GM19023 (cell line): ENCODE measurements at regions not wholly inside any gene's neighbourhood (a gene's known extent, or its start where the extent isn't known, plus 50 kb on each side); places are given as distances from the start of the nearest gene placed in this dataset.

Experiments
- ATAC-seq: cut with Tn5 transposase; IDR thresholded peaks from one replicate; pipeline ENCODE4 v1.9.1; 2021; ENCODE audit warnings: mild to moderate bottlenecking, moderate library complexity; ENCODE audit not compliant: unreplicated experiment

DNA sequence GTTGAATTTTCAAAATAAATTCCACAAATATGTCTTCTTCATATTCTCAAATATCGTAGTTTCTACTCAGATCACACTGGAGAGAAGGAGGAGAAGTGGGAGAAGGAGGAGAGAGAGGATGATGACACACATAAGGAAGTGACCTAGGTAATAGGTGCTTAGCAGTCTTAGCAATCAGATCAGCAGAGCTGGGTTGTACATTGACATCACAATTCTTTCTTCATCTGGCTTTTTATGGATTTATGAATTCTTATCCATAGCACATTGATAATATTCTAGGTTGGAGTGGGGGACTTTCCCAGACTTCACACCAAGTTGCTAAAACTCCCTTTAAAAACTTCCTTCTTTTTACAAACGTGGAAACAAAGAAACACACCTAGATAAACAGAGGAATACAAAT, 86.9 kb downstream of the FGF9 start:
- ATAC-seq = no peak

DNA sequence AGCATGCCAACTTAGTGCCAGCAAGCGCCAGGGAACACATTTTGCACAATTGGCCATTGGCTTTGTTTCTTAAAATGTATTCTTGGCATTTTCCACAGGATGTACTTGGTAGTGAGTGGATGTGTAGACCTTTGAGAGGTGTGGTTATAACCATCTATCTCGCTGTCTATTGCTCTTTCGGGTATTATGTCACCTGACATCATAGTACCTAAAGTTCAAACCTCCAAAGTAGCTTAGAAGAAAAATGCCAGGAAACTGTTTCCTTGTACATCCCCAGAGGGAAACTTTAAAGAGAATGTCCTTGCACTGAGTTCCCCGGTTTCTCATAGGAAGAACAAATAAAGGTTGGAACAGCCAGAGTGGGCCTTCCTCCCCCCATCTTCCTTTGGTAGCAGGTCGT, 87.6 kb downstream of the FGF9 start:
- ATAC-seq = no peak

DNA sequence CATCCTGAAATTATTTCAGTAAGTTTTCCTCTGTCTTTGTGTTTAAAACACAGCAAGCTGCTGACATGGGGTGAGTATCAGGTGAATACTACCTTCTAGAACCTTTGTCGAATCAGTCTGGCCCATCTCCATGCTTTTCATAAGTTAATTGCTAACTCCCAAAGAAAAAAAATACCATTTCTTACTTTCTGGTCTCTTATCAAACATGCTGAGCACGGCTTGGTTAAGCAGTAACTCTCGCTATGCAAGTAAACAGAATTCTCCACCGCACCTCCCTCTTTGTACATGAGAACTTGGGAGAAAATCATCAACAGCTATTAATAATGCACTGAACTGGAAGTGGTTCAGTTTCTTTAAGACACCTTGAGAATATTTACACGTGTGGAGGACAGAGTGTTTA, 88.6 kb downstream of the FGF9 start:
- ATAC-seq = no peak

DNA sequence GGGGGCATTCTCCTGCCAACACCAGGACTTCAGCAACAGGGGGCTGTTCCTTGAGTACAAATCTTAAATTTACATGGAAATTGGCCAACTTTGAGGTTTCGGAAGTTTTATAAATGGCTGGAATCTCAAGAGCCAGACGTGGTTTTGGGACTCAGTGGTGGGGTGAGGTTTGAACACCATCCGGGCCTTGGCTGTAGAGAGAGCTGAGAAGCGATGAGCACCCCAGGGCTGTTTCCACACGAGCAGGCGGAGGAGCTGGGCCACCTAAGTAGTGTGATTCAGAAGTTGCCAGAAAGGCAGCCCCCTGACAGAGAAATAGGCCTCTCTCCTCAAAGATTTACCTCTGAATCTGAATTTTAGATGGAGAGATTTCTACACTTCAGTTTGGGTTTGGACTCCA, 89.0 kb downstream of the FGF9 start:
- ATAC-seq = no peak

DNA sequence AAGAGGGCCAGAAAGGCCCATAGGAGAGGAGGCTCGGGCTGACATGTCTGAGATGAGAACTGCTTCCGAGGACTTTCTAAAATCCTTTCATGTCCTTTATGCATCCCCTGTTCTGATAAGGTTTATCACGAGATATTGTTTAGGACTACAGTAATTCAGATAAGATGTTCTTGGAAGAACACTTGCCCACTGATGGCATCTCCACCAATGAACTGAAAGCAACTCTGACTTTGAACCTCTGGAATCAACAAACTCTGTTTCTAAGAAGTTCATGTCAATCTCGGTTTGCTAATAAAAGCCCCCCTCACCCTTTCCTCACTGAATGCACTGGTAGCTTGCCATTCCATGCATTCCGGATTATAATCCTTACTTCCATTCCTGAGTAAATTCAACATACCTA, 90.9 kb downstream of the FGF9 start:
- ATAC-seq = no peak

DNA sequence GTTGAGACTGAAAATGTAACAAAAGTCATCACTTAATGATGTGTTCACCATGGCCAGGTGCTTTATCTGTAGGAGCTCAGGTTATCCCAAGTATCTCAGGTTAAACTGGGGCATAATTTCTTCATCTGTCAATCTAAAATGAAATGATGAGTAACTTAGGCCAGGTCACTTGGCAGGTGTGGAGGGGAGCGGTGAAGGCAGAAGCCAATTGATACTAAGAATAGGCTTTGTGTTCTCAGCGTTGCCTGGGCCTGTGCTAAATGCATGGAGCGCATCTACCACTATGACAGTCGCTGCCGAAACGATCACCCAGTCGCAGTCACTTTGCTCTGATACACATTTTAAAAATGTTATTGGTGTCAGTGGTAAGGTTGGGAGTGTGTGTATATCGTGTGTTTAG, 91.6 kb downstream of the FGF9 start:
- no peak for ATAC-seq

DNA sequence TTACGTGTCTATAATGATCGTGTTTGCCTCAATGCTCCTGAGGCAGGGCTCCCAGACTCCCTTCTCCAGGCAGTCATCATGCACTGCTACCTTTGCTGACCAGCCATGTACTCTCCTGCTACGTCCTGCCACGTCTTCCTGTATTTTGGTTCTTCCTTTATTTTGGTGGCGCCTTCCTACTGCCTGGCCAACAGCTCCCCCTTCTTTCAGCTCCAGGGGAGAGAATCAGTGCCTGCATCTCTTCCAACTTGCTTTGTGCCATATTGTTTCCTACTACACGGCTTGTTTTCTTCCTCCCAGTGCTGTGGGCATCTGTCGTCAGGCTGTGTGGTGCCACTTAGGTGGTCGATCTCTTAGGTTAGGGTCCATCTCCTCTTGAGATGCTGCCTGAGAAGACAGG, 96.2 kb downstream of the FGF9 start:
- ATAC-seq = no peak

DNA sequence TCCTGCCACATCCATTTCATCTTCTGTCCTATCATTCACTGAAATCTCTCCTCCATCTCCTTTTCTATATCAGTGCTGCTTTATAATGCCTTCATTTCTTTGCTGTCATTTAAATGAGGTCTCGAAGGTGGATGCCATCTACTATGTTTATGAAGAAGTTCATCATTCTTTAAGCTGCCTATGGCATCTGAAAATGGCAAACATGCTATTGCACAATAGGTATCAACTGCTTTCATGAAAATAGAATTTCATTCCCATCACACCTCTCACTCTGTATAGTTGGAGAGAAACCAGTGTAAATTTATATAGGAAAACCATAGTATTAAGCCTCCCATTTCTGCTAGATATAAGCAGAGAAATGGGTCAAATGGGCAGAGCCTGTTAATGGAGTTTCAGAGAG, 100.2 kb downstream of the FGF9 start:
- ATAC-seq = no peak

DNA sequence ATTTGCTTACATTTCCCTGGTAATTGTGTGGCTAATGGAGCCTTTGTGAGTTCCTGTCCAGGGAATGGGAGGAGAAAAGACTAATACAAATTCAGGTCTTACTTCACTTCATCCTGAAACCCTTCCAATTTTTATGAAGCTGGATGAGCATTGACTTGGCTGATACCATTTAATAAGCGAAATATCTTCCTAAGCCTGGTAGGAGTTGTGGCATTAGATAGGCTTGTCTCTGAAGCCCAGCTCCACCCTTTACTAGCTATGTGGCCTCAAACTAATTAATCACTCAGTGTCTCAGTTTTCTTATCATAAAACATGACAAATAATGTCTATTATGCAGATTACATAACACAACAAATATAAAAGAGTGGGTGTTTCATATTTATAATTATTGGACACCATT, 106.3 kb downstream of the FGF9 start:
- no peak for ATAC-seq

DNA sequence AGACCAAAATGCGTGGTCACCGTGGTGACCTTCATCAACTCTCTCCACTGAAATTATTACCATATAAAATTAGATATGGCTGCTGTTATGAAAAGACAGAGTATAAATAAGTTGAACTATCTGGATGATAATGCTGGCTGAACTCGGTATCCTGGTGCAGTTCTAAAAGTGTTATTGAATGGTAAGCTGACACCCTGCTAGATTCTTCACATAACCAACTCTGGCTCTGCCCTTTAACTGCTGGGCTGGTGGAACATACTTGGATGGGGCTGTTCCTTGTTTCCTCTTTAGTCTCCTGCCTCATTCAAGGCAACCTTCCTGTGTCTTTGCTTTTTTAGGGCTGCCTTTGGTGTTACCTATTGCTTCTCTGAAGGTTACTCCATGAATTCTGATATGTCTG, 106.9 kb downstream of the FGF9 start:
- no peak for ATAC-seq

DNA sequence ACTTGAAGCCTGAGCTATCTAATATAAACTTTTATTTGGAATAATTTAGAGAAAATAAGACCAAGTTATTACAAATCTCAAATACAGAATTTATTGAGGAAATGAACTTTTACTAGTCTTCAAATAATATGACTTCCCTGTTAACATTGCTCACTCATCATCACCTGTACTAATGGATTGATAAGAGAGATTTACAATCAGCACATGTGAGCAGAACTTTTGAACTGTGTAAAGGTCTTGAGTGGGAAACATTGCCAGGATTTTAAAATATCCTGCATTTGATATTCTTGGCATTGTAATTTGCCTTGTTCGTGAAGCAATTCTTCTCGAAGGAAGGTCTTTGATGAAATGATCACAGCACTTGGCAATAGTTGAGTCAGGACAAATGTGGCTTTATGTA, 111.9 kb downstream of the FGF9 start:
- ATAC-seq = no peak

DNA sequence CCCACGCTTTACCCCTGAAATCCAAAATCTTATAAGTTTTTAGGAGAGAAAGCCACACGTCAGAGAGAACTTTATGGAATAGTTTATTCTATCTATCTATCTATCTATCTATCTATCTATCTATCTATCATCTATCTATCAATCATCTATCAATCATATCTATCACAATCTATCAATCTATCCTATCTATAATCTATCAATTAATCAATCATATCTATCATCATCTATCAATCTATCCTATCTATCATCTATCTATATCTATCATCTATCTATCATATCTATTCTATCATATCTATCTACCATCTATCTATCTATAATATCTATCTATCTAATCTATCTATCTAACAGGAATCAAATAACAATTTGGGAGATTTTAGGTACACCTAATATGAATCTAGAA, 115.1 kb downstream of the FGF9 start:
- no peak for ATAC-seq

DNA sequence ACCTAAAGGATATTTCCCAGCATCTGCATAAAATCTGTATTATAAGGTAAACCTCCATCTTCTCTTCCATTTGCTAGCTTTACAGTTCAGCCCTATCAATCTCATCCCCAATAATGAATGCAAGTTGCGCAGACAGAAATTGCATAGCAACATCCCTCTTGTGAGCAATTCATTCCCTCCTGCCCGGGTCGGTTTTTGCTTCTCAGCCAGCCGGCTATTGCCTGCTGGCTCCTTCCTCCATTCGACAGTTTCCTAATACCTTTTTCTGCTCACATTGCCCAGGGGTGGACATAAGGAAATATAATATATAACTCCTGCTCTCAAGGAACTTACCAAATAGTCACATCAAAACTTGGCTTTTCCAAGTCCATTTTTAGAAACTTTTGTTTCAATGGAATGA, 125.2 kb downstream of the FGF9 start:
- ATAC-seq = no peak

DNA sequence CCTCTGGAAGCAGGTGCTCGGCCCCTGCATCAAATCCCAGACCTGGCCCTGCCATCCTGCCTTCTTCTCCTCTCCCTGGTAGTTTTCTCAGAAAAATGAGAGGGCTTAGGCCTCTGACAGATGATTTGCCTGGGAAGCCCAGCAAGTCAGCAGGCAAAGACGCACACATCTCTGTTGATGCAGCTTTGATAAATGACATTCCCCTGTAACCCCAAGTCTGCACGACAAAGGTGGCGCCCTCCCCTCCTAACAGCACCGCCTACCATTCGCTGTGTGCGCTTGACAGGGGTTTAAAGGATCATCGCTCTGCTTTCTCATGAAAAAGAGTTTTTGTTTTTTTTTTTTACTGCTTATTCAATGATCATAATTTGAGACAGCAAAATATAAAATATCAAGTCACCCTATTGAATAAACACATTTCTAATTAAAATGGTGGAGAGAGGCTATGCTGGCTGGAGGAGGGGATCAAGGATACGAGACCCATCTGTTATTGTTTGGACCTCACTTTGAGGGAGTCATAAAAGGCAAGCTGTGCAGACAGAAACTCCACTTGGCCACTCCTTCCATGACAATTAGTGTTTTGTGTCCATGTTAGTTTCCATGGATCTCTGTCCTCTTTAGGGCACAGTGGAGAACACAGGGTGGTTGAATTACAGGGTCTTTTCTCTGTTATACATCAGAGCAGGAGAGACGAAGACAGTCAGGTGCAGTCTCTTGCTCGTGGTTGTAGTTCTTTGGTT, 126.1 kb downstream of the FGF9 start:
- no peak for ATAC-seq

DNA sequence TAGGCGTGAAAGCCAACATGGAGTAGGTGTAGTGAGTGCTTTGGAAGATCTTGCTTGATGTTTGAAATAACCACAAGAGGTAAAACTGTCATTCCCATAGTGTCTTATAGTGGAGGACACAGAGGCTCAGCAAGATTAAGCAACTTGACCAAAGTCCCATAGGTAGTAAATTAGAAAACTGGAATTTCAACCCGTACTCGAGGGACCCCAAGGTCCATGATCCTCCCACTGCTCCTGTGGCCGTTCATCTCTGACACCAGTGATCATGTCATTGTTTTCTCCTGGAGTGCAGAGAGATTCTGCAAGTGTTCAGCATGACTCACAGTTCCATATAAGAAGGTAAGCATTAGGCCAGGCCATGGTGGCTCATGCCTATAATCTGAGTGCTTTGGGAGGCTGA, 126.9 kb downstream of the FGF9 start:
- ATAC-seq = no peak

DNA sequence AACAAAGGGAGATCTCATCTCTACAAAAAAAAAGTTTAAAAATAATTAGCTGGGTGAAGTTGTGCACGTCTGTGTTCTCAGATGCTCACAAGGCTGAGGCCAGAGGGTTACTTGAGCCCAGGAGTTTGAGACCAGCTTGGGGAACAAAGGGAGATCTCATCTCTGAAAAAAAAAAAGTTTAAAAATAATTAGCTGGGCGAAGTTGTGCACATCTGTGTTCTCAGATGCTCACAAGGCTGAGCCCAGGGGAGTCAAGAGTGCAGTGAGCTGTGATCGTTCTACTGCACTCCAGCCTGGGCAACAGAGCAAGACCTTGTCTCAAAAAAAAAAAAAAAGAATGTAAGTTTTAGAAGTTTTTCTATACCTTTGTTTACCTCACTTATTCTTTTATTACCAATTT, 127.3 kb downstream of the FGF9 start:
- ATAC-seq = no peak

DNA sequence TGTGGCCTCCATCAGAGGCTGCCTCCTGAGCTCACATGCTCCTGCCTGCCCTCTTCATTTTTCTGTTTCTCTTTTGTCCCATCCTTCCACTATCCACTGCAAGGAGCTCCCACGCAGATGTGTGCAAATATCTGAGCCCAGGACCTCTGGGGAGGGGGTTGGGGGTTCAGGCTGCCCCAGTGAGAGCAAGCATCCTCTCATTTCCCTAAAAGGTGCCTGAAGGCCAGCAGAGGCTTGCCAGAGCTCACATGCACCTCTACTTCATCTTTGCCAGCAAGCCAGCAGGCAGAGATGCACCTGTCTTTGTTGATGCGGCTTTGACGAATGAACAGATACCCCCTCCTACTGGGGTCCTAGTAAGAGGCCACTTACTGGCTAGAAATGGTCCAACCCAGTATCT, 128.8 kb downstream of the FGF9 start:
- ATAC-seq = no peak

DNA sequence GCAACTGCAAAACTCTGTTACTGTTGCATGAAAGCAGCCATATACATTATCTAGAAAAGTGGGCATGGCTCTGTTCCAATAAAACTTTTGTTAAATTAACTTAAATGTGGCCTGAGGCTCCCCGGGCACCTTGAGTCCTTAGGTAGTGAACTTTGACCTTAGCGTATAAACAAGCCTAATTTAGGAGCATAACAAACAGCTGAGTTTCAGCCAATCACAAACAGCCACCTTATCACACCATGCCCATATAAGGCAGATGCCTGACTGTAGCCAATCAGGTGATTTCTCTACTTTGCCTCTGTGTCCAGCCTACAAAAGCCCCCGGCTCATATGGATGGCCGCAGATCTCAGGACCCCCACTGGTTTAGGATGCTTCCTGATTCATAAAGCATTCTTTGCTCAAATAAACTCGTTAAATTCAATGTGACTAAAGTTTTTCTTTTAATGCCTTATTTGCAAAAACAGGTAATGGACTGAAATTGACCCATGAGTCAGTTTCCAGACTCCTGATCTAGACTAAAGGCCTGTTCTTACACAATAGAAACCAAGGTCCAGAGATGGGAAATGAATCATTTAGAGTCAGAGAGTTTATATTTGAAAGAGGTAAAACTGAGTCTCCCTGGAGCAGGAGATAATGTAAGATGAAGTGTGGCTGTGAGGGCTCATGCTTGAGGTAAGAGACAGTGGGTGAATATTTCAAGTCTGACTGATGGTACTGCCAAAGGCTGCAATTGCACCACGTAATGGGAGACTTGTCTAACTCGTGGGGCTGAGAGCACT, 130.2 kb downstream of the FGF9 start:
- ATAC-seq = no peak

DNA sequence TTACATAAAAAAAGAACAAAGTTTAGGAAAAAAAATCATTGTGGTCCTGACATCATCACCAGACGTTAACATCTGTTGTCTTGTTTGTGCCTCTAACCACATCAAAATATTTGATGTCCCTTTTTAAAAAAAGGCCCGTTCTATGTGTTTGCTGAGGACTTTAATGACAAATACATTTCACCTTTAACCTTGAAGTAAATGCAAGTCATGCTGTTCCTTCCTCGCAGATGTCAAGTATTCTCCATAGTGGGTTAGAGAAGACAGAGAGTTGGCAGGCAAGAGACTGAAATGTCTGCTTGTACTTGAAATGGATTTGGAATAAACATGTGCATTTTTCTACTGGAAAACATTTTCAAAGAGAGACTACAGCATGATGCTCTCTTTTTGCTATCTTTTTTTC, 134.9 kb downstream of the FGF9 start:
- ATAC-seq = no peak

DNA sequence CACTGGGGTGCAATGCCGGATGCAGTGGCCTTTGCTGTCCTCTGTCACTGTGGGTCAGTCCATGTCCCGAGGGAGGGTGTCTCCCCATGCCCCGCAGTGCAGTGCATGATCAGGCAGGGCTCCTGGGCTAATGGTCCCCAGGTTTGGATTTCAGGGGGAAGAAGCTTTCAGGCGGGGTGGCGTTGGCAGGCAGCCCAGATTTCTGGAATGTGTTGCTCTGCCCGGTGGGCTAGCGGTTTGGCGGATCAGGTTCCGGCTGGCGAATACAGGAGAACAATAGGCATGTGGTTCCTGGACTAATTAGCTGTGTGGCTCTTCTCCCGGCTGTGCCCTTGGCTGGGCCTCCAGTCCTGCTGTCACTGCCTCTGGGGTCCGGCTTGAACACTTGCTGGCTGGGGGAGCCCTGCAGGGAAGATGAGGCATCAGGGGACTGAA, 141.3 kb downstream of the FGF9 start:
- ATAC-seq = no peak

DNA sequence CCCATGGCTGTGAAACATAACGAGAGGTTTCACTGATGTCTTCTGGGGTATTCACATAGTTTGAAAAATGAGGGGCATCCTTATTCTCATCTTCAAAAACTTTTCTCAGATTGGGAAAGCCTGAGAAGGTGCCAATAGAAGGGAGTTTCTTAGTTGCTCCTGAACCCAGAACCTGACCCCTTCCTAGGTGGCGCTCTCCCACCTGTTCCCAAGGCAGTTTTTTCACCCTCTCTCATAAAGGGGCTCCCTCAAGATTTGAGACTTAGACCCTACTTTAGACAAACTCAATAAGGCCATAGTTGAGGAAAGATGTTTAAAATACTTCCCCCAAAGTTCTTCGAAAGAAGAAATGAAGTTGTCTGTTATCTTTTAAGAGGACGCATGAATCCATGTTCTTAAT, 142.2 kb downstream of the FGF9 start:
- ATAC-seq = no peak

DNA sequence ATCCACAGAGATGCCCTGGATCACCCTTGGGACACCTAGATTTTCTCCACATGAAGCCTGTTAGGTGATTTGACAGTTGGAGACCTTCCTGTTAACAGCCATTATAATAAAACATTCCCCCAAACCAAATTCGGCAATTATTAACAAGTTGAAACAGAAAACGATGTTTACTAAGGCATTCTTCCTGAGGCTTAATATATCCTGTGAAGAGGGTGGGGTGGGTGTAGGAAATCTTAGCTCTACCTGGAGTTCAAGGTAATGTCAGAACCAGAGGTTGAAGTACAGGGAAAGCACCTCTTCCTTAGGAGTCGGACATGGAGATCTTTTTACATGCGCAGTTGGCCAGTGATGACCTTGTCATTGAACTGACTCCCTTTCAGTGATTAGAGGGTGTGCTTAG, 143.0 kb downstream of the FGF9 start:
- no peak for ATAC-seq

DNA sequence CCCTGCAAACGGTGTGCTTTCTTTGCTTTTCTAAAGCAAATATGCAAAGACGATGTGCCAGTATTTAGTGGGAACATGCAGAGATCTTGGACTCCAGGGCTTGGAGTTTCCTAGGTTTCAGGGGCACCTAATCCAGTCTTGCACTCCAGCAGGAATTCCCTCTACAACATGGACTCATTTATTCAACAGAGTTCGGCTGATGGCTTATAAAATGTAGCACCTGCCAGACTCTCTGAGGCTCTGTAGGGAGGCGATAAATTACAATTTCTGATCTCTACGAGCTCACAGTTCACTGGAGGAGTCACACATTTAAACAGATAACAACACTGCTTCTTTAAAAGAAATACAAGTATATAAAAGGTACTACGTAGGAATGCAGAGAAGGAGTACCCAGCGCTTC, 143.7 kb downstream of the FGF9 start:
- no peak for ATAC-seq
